Panc1 (cell line): ENCODE measurements at regions not wholly inside any gene's neighbourhood (a gene's known extent, or its start where the extent isn't known, plus 50 kb on each side); places are given as distances from the start of the nearest gene placed in this dataset.

Experiments used
- ATAC-seq: fragments of 200-7000 bp; cut with Tn5 transposase; 2 replicates; pipeline ENCODE4 v1.9.1; 2020; ENCODE audit warnings: mild to moderate bottlenecking, moderate library complexity
- BruUV-seq: library from RNA; stranded (reverse); fragments of 400-500 nt; replicated peaks from 2 replicates; lab custom pipeline; 2021; lab: Mats Ljungman, UMichigan
- CTCF ChIA-PET: fragments of 300-600 bp; sonication (Branson Sonifier 250); formaldehyde crosslinking; loops from one replicate; lab custom pipeline; 2022; ENCODE audit warnings: antibody characterized with exemption; lab: Charles Lee
- POLR2A ChIA-PET: fragments of 300-600 bp; sonication (Branson Sonifier 250); formaldehyde crosslinking; loops from one replicate; lab custom pipeline; 2022; ENCODE audit warnings: antibody characterized with exemption; lab: Charles Lee
- DNase-seq: peaks from one replicate; pipeline ENCODE4 v3.0.0-alpha.2; 2010; ENCODE audit warnings: low read depth, low spot score
- H3K27ac ChIP-seq: 2 replicates; pipeline ENCODE4 v1.5.1; 2011; ENCODE audit warnings: mild to moderate bottlenecking, low read length, inconsistent platforms
- H3K27me3 ChIP-seq: fragments of 200-500 bp; sonication (Bioruptor generic); 2 replicates; pipeline ENCODE4 v1.6.0; 2014; ENCODE audit warnings: low read length, inconsistent platforms; ENCODE audit not compliant: control insufficient read depth, insufficient read depth
- H3K36me3 ChIP-seq: fragments of 200-500 bp; sonication (Bioruptor generic); 2 replicates; pipeline ENCODE4 v1.5.1; 2014; ENCODE audit warnings: inconsistent platforms, mild to moderate bottlenecking, low read length, moderate library complexity; ENCODE audit not compliant: control insufficient read depth, insufficient read depth
- H3K4me1 ChIP-seq: 2 replicates; pipeline ENCODE4 v1.5.1; 2011; ENCODE audit warnings: inconsistent platforms, mild to moderate bottlenecking, low read length, moderate library complexity; ENCODE audit not compliant: control insufficient read depth, insufficient read depth
- H3K4me3 ChIP-seq, 2 experiments: 2 replicates each; pipeline ENCODE4 v1.5.1; 2011 to 2012; ENCODE audit warnings: low read depth in 2 of 2, low read length in 2 of 2, mild to moderate bottlenecking in 2 of 2, inconsistent platforms in 1 of 2, moderate library complexity in 1 of 2
- H3K9me3 ChIP-seq: fragments of 200-500 bp; sonication (Bioruptor generic); 2 replicates; pipeline ENCODE4 v1.5.1; 2014; ENCODE audit warnings: low read depth, mild to moderate bottlenecking, inconsistent platforms, low read length, moderate library complexity; ENCODE audit not compliant: control insufficient read depth, insufficient read depth
- CTCF ChIP-seq: fragments of 450-650 bp; IDR thresholded peaks from 2 replicates; pipeline ENCODE4 v1.5.1; 2017; ENCODE audit warnings: mild to moderate bottlenecking
- POLR2AphosphoS5 ChIP-seq: IDR thresholded peaks from 2 replicates; pipeline ENCODE4 v1.6.1; 2012; ENCODE audit warnings: mild to moderate bottlenecking, low read depth, low read length, moderate library complexity
- REST ChIP-seq, 2 experiments: IDR thresholded peaks; 2 replicates each; pipeline ENCODE4 v1.6.1; 2011 to 2012; ENCODE audit warnings: low read depth in 2 of 2, control low read depth in 1 of 2, low read length in 1 of 2, mild to moderate bottlenecking in 1 of 2, moderate library complexity in 1 of 2; ENCODE audit not compliant: insufficient read depth in 1 of 2
- SIN3A ChIP-seq: IDR thresholded peaks from 2 replicates; pipeline ENCODE4 v1.6.1; 2012; ENCODE audit warnings: low read depth, mild to moderate bottlenecking, low read length, moderate library complexity, borderline replicate concordance; ENCODE audit not compliant: insufficient read depth
- TCF7L2 ChIP-seq: IDR thresholded peaks from 2 replicates; pipeline ENCODE4 v1.6.1; 2011; ENCODE audit warnings: mild to moderate bottlenecking, low read depth, low read length, inconsistent platforms
- in situ Hi-C: cut with HindIII; loops from 2 replicates; pipeline ENCODE4 v1.10.0; 2016; ENCODE audit warnings: low sequenced_read_pairs, low pct_unique_long_range_greater_than_20kb
- intact Hi-C: fragments of 100-400 bp; cut with micrococcal nuclease; formaldehyde crosslinking; loops from one replicate; pipeline ENCODE4 v1.10.0; 2022; ENCODE audit not compliant: unreplicated experiment

GRCh38 chr12:17949558-17950141 lies 140.3 kb downstream of the RERGL start:
- Histone ChIP-seq H3K4me3 (no peak overlapping the region), H3K4me1 (no peaks in the 10 kb centered on the region), H3K36me3 (no peaks in the 10 kb centered on the region), H3K27ac (no peak overlapping the region), H3K9me3 (no peaks in the 10 kb centered on the region), H3K27me3 (no peaks in the 10 kb centered on the region)
- intact Hi-C loops, result no loop called here
- in situ Hi-C loops, result no loop called here
- no TSS peak for BruUV-seq
- POLR2A ChIA-PET, result no interaction called here
- ATAC-seq, result no peak
- DNase-seq, result no peak
- CTCF ChIA-PET, result no interaction called here
- TF ChIP-seq REST (IDR thresholded peaks at IDR 0.05; ENCODE audit: insufficient read depth in 1 of 2, low read depth in 2 of 2, low read length in 1 of 2), result no peak
- TF ChIP-seq TCF7L2, result no peak
- no peak for TF ChIP-seq POLR2AphosphoS5
- no peak for TF ChIP-seq SIN3A
- TF ChIP-seq CTCF, result no peak

- CTCF ChIA-PET, result no interaction called here
- Histone ChIP-seq H3K27me3 (no peaks in the 10 kb centered on the region), H3K9me3 (no peaks in the 10 kb centered on the region), H3K4me1 (no peaks in the 10 kb centered on the region; the same call in 1 of the 2 replicates), H3K4me3 (no peak overlapping the region), H3K36me3 (no peaks in the 10 kb centered on the region), H3K27ac (peak overlapping the region; percentile 44; the same call in 1 of the 2 replicates)
- ATAC-seq (peak; percentile 88), DNase-seq (peak; percentile 90)
- in situ Hi-C loops (no loop called here), intact Hi-C loops (no loop called here)
- TF ChIP-seq POLR2AphosphoS5, result no peak
- TF ChIP-seq TCF7L2, result peak; percentile 68; the same call in 1 of the 2 replicates
- no peak for TF ChIP-seq REST (IDR thresholded peaks at IDR 0.05; ENCODE audit: insufficient read depth in 1 of 2, low read depth in 2 of 2, low read length in 1 of 2)
- TF ChIP-seq CTCF, result peak; percentile 39; the same call in 1 of the 2 replicates
- TF ChIP-seq SIN3A, result no peak
- no TSS peak for BruUV-seq
- POLR2A ChIA-PET, result no interaction called here
Observed at GRCh38 chr12:17928708-17929366, 161.2 kb downstream of the RERGL start.
